GM18907 (cell line): ENCODE measurements at regions not wholly inside any gene's neighbourhood (a gene's known extent, or its start where the extent isn't known, plus 50 kb on each side); places are given as distances from the start of the nearest gene placed in this dataset.

Experiments used
- ATAC-seq: cut with Tn5 transposase; IDR thresholded peaks from one replicate; pipeline ENCODE4 v1.9.1; 2021; ENCODE audit warnings: mild to moderate bottlenecking, moderate library complexity; ENCODE audit not compliant: unreplicated experiment

DNA sequence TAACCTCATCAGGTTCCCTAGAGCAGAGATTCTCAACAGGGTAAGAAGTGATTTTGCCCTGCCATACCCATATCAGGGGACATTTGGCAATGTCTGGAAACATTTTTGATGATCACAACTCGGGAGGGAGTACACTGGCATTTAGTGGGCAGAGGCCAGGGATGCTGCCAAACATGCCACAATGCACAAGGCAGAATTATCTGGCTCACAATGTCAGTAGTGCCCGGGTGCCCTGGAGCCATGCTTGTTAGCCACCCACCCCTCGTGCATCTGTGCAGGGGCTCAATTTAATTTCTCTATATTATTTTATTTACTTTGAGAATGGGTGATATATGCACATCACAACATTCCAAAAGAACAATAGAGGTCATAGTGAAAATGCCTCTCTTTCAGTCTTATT is 82.0 kb upstream of the DHX15 start:
- no peak for ATAC-seq

DNA sequence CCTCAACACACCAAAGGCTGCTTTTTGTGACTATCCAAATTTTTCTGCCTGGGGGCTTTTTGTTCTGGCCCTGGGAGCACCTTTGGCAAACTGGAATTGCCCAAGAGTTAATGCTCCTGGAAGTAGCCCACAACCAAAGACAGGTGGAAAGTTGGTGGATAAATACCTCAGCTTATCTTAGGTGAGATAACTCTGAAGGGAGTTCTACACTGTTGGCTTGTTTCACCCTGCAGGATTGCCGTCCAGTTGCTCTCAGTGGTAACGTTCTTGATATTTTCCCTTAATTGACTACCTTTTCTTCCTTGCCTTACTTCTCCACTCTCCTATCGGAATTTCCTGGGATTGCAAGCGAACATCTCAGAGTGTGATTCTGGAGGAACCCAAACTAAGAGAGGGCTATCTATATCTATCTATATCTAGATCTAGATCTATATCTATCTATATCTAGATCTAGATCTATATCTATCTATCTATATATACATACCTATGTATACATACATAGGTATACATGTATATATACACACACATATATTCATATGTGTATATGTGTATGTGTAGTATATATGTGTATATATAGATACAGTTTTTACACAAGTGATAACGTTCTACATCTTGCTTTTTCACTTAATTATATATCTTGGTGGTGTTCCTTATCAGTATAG is 82.6 kb upstream of the DHX15 start:
- no peak for ATAC-seq

DNA sequence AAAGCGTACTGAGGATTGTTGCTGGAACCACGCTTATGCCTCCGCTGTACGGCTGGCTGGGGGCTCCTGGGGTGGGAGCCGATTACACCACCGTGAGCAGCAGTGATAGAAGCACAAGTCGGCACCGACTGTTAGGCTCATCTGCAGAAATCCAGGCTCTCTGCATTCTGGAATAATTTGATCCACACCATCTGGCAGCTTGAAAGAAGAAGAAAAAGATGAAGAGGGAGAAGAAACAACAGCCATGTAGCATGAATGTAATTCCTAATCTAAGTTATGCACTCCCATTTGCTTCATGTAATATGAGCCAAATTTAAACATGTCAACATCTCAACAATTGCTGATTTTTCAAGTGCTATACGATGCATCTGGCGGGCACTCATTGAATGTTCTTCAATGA is 84.6 kb upstream of the DHX15 start:
- ATAC-seq: no peak

DNA sequence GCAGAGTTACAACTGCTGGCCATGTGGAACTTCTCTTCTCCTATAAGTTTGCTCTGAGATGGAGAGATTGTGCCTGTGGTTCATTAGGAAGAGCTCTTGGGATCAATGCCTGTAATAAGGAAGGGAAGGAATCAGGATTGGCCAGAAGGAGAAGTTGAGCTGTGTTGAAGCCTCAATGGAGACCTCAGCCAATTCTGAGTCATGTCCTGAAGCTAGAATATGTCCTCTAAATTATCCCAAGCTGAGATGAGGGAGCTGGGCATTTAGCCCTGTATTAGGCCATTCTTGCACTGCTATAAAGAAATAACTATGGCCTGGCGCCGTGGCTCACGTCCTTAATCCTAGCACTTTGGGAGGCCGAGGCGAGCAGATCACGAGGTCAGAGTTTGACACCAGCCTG is 85.4 kb upstream of the DHX15 start:
- no peak for ATAC-seq

DNA sequence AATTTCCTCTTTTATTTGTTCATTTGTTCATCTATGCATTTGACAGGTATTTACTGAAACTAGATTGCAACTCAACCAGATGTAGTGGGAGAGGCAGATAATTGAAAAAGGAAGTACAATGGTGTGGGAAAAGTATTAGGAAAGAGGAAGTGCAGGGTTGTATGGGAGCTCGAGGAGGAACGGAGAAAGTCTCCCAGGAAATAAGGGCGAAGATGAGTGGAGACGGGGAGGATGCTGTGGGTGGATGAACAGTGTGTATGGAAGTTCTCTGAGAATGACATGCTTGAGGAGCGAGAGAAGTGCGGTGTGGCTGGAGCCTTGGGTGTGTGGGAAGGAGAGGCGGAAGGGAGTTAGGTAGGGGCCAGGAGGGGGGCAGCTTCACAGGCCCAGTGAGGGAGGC is 87.5 kb upstream of the DHX15 start:
- no peak for ATAC-seq

DNA sequence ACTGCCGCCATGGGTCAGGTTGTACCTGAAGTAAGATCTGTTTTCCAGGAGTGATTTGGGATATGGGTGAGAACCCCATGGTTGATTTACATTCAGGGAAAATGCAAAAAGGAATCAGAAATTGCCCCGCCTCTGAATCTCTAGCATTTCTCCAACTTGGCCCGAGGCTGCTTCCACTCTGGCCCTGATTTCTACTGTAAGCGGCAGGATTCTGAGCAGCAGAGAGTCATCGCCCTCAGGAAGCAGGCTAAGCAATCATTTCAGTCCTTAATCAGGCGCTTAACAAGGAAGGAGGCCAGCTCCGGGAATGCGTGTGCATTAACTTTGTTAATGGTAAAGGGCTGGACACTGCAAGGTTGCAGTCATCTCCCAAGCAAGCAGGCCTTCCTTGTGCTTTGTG is 88.5 kb upstream of the DHX15 start:
- ATAC-seq: no peak

DNA sequence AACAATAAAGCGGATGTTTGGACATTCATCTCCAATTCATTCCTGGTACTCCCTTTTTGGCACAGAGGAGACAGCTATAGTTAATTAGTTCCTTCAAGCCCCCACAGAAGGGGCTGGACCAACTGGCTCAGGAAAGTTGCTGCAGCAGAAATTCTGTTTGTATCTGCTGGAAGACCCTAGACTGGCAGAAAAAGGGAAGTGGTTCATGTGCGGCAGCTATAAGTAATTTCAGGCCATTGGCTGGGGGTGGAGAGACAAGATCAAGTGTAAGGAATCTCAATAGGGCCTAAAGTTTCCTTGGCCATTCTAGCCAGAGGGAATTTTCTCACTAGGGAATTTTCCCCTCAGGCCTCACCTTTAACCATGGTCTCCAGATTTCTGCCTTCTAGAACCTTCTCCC is 89.9 kb upstream of the DHX15 start:
- ATAC-seq: no peak

DNA sequence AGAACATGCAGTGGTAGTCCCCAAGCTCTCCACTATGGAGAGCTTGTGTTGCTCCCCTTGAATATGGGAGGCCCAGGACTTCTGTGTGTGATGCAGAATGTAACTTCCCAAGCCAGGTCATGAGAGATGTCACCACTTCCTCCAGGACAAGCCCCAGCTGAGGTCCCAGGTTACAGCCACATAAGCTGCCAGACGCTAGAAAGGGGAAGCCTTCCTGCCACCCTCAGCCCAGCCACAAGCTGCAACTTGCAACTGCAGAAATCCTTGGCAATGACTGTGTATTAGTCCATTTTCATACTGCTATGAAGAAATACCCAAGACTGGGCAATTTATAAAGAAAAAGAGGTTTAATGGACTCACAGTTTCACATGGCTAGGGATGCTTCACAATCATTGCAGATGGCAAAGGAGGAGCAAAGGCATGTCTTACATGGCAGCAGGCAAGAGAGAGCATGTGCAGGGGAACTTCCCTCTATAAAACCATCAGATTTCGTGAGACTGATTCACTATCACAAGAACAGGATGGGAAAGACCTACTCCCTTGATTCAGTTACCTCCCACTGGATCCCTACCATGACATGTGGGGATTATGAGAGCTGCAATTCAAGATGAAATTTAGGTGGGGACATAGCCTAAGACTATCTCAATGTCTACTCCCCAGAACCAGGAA is 91.5 kb upstream of the DHX15 start:
- ATAC-seq: no peak

DNA sequence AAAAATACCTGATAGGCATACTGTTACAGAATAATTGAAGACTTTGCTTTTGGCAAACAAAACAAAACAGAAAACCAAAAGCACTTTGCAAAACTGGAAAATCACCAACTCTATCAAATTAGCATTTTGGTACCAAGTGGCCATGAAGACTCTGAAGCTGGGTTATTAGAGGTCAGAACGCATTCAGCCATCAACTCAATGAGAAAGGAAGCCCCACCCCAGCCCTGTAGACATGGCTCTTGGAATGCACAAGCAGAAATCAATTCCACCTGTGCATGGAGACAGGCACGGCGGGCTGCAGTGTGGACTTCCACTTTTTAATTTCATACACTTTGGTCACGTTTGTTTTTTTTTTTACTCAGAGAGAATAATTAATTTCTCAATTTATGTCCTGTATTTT is 93.6 kb upstream of the DHX15 start:
- no peak for ATAC-seq

DNA sequence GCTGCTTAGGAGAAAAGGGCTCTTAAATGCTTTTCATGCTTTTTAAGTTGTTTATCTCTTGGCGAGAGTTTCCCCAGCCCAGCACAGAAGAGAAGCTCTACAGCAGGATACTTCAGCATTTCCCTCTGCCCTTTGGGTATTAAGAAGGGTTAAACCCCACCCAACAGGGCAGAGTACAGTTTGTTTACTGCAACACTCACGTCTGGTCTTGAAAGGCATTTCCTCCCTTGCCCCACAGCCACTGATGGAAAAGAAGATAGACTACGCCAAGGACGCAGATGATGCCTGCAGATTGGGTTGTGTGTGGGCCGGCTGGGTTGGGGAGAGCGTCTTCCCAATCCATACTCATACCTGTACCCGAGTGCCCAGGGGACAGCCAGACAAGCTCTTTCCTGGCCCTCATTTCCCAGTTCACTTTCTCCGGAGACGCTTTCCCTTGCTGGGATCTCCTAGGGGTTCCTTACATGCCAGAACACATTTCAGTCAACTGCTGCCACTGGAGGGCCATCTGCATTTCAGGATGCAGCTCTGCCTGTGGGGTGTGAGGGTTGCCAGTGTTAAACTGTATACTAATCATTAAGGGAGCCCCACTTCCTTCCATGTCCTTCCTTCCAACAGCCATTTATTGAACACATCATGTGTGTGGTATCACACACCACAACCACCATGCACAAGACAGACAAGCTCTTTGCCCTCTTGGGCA is 96.5 kb upstream of the DHX15 start:
- no peak for ATAC-seq

DNA sequence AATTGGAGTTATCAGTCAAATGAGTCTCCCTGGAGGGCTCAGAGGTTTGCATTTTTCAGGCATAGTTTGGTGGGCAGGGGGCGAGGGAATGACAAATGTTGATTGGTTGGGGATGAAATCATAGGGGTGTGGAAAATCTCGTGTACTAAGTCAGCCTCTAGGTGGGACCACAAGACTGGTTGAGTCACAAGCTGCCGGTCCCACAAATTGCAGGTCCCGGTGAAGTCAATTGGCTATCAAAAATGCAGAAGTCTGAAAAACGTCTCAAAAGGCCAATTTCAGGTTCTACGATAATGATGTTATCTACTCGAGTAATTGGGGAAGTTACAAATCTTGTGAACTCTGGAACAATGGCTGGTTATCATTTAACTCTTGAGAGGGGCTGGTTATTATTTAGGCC is 98.8 kb upstream of the DHX15 start:
- no peak for ATAC-seq

DNA sequence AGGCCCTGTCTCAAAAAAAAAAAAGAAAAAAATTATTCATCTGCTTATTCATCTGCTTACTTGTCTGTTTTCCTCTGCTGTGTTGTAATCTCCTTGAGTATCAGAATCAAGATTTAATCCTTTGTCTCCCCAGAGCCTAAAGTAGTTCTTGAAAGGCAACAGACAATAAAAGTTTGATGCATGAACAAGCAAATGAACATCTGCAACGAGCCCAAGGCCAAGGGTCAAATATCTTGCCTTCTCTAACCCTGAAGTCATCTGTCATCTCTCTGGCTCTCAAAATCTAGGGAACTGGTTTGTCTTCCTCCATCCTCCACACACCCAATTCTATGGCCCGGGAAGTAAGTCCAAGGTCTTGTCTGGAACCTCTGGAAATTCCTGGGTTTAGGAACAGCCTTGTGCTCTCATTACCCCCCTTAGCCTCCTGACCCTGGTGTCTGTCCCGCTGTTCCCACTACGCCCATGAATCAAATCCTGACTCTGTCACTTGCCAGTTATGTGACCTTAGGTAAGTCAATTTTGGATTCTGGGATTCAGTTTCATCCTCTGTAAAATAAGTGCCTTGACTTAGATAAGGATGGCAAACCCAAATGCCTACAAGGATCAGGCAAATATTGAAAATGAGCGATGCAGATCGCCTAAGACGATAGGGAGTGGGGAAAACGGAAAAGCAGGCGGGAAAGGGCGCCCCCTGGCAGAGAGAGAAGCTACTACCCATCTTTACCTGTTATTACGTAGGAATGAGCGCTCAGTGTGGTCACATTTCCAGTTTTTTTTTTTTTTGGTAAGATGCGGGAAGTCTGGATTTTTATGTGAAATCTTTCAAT is 102.7 kb upstream of the DHX15 start:
- no peak for ATAC-seq

DNA sequence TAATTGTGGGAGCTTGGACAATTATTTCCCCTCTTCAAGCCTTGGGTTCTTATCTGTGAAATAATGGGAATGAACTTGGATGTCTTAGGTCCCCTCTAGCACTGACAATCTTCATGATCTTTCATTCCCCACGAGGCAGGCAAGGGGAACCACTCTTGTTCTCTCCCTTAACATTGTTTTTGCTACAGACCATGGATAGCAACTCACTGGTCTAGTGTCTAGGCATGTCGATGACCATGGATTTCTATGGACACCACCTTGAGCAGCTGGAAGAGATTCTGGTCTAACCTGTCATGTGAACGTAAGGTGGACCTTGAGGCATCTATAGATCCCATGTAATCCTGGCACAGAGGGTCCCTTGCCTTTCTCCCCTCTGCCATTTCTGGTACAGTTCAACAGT is 104.1 kb upstream of the DHX15 start:
- ATAC-seq: no peak

DNA sequence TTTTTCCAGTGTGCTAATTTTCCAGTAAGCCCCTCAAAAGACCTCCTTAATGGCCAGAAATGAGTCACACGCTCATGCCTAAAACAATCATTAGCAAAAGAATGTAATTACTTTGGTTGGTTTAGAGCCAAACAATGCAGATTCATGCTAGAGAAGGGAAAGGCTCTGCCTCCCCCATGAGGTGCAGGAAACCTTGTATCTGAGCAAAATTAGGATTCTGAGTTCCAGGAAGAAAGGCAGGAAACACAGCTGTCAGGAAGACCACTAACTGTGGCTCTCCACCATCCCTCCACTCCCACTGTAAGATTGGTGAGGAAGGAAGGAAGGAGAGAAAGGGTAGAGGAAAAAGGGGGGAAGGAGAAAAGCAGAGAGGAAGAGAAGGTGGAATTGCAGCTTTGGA is 104.9 kb upstream of the DHX15 start:
- ATAC-seq: no peak

DNA sequence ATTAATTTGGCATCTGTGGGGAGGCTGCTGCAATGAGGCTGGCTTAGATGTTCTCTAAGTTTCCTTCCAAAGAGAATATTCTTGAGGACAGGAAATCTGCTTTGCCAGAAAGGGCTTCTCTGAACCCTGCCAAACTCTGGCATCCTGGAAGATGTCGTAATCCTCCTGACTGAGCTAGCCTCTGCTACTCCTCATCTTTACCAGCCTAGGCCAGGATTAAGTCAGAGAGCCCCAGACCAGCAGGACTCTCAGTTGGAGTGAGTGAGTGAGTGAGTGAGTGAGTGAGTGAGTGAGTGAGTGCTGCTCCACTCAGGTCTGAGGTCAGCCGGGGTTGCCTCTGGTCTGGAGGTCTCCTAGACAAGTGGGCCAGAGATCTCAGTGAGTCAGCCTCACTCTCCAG is 104.9 kb upstream of the SOD3 start:
- ATAC-seq: no peak

DNA sequence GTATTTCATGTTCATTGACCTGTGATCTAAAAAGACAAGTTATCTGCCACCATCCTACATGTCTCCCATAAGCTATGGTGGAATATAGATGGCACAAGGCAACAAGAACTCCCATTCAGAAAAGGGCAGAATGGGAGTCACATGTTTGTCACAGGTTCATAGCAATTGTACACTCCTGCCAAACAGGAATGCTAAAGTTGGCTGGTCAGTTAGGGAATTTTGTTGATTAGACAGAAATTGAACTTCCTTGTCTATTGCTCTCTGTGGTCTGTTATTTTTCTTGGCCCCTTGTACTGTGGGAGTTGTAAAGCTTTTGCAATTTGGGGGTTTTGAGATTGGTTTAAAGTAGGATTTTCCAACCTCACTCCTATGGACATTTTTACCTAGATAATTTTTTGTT is 101.7 kb upstream of the SOD3 start:
- ATAC-seq: no peak

DNA sequence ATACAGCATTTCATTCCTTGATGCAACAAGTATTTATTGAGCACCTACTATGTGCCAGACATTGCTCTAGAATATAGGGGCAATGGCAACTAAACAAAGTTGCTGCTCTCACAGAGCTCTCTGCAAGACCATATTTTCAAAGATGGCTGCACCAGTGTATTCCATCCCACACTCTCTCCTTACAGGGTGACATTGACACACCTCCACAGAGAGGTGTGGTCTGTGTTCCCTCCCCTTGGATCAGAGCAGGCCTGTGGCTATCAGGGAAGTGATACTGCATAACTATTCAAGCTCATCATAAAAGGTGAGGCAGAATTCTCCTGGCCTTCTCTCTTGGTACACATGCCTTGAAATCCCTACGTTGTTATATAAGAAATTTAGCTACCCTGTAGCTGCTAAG is 95.3 kb upstream of the SOD3 start:
- no peak for ATAC-seq

DNA sequence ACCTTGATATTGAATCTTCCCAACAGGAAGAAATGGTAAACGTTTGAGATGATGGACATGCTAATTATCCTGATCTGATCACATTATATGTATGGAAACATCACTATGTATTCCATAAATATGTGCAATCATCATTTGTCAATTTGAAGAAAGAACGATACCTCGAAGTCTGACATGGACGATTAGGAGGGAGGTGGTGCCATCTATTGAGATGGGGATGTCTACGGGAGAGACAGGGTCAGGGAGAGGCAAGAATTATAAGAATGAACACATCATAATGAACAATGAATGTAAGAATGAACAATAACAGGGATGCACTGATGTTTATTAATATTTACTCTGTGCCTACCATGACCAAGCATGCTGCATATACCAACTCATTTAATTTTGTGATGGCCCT is 93.7 kb upstream of the SOD3 start:
- no peak for ATAC-seq

DNA sequence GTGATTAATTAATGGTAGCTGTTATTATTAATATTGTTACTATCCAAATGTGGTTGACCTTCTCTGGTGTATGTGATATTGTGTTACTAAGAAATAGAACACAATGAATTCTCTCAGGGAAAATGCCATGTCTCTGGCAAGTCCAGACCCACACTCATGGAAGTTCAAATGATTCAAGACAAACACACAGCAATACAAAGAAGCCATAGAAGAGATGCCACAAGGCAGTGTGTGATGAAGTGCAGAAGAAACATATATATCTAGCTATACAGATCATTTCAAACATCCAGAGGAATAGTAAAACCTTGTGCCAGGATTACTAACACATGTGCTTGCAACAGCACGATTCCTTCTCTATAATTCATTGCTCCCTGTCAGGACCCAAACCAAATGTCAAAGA is 93.1 kb upstream of the SOD3 start:
- no peak for ATAC-seq

DNA sequence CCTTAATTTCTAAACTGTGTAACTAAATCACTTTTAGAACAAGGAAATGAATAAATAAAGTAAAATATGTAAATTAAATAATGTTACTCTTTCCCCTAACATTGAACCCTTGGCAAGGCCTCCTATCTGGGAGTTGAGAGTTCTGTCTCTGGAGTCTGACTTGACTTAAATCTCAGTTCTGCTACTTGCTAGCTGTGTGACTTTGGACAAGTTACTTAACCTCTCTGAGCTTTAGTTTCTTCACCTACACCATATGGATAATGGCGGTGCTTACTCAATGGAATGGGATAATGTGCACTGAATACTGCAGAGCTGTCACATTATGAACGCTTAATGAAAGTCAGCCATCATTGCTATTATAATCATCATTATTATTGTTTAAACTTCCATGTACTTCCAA is 92.1 kb upstream of the SOD3 start:
- ATAC-seq: no peak

DNA sequence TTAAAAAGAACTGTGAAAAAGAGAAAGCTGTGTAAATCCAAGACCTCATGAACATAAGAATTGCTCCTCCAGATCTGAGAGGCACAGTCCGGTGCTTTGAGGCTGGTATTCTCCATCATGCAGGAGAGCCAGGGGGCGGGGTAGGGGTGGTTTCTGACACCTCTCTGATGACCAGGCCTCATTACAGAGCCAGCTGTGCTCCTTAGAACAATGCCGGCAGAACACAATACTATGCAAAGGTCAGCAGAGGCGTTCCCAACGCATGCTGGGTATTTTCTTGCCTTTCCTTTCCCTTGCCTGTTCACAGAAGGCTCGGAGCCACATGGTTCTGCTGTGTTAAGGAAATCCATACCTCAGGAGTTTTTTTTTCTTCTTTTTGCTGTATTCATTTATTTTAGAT is 91.2 kb upstream of the SOD3 start:
- no peak for ATAC-seq
